Sigmoid colon (tissue), 4 donors: ENCODE measurements at regions not wholly inside any gene's neighbourhood (a gene's known extent, or its start where the extent isn't known, plus 50 kb on each side); places are given as distances from the start of the nearest gene placed in this dataset.

Experiments used
- CTCF ChIP-seq, 4 experiments: fragments of 450-650 bp in 3 of 4; fragments of 200-600 bp in 1 of 4; IDR thresholded peaks; one replicate each; pipeline ENCODE4 v1.5.1; 2016 to 2019; ENCODE audit warnings: antibody characterized with exemption in 4 of 4, mild to moderate bottlenecking in 3 of 4, moderate library complexity in 2 of 4
- EP300 ChIP-seq, 4 donors: sonication (generic); formaldehyde crosslinking; IDR thresholded peaks; one replicate each; pipeline ENCODE4 v1.6.1; 2017; ENCODE audit warnings: antibody characterized with exemption in 4 of 4
- POLR2A ChIP-seq, 2 donors: fragments of 450-650 bp; IDR thresholded peaks; one replicate each; pipeline ENCODE4 v1.6.1; 2016; ENCODE audit warnings: antibody characterized with exemption in 2 of 2, mild to moderate bottlenecking in 2 of 2, moderate library complexity in 2 of 2
- POLR2AphosphoS5 ChIP-seq, 4 donors: sonication (generic); formaldehyde crosslinking; IDR thresholded peaks; one replicate each; pipeline ENCODE4 v1.6.1; 2017; ENCODE audit warnings: antibody characterized with exemption in 4 of 4

GRCh38 chr1:55609630-55610029 is 394.5 kb upstream of the USP24 start:
- no peak for TF ChIP-seq POLR2A (IDR thresholded peaks at IDR 0.05)
- TF ChIP-seq POLR2AphosphoS5 (IDR thresholded peaks at IDR 0.05): no peak
- no peak for TF ChIP-seq CTCF (IDR thresholded peaks at IDR 0.05)
- no peak for TF ChIP-seq EP300 (IDR thresholded peaks at IDR 0.05)
